ENCODE measurements at regions not wholly inside any gene's neighbourhood (a gene's known extent, or its start where the extent isn't known, plus 50 kb on each side); places are given as distances from the start of the nearest gene placed in this dataset.
A peak's percentile ranks its signal among the peaks of the same experiment; 100 is the strongest.

DNA sequence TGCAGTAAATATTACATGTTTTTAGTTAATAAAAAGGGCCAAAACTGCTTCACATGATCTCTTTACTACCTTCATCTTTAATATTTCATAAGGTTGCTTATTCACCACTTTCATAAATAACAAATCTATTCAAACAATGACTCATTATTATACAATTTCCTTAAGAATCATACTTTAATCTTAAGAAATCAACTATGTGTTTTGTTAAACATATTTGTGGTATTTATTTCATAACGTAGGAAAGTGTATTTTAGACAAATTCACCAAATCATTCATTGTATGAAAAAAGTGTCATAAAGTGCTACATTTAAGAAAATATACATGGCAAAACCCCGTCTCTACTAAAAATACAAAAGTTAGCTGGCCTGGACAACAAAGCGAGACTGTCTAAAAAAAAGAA is 150.5 kb upstream of the RXFP1 start:
- ChIA-PET CTCF (no interaction called here), POLR2A (no interaction called here), SMC1A (ENCODE audit: uncharacterized antibody, unreplicated experiment) (no interaction called here), RAD21 (ENCODE audit: unreplicated experiment) (no interaction called here)
- Histone ChIP-seq H3K4me1 (ENCODE audit: control insufficient read depth, insufficient read depth, low read length) (no peaks in the 10 kb centered on the region), H3K27me3 (replicated peaks in 1 of 2; ENCODE audit: control insufficient read depth in 2 of 2, insufficient read depth in 2 of 2, low read length in 1 of 2) (no peaks in the 10 kb centered on the region), H3K79me2 (ENCODE audit: control insufficient read depth, insufficient read depth, low read length) (no peaks in the 10 kb centered on the region), H4K20me1 (ENCODE audit: control insufficient read depth, insufficient read depth) (no peaks in the 10 kb centered on the region), H3K27ac (ENCODE audit: control insufficient read depth, insufficient read depth) (no peak overlapping the region), H2AFZ (ENCODE audit: control insufficient read depth, low read depth, low read length) (no peak overlapping the region), H3K4me3 (no peak overlapping the region), H3K36me3 (ENCODE audit: control insufficient read depth in 2 of 2, insufficient read depth in 2 of 2, low read length in 1 of 2) (no peaks in the 10 kb centered on the region), H3K9me3 (replicated peaks; ENCODE audit: control insufficient read depth, insufficient read depth, low read length) (no peaks in the 10 kb centered on the region), H3K9ac (ENCODE audit: control insufficient read depth, insufficient read depth, low read length) (no peak overlapping the region), H3K4me2 (ENCODE audit: control insufficient read depth, insufficient read depth) (no peak overlapping the region)
- in situ Hi-C loops (cut with MboI) (no loop called here), intact Hi-C loops (cut with micrococcal nuclease; ENCODE audit: unreplicated experiment) (no loop called here)
- DNase-seq (ENCODE audit: low read depth, low spot score), result no peak
- TF ChIP-seq ZZZ3 (IDR thresholded peaks at IDR 0.05; ENCODE audit: control insufficient read depth, insufficient read length, low read depth), result no peak
- TF ChIP-seq, protein P1, sequence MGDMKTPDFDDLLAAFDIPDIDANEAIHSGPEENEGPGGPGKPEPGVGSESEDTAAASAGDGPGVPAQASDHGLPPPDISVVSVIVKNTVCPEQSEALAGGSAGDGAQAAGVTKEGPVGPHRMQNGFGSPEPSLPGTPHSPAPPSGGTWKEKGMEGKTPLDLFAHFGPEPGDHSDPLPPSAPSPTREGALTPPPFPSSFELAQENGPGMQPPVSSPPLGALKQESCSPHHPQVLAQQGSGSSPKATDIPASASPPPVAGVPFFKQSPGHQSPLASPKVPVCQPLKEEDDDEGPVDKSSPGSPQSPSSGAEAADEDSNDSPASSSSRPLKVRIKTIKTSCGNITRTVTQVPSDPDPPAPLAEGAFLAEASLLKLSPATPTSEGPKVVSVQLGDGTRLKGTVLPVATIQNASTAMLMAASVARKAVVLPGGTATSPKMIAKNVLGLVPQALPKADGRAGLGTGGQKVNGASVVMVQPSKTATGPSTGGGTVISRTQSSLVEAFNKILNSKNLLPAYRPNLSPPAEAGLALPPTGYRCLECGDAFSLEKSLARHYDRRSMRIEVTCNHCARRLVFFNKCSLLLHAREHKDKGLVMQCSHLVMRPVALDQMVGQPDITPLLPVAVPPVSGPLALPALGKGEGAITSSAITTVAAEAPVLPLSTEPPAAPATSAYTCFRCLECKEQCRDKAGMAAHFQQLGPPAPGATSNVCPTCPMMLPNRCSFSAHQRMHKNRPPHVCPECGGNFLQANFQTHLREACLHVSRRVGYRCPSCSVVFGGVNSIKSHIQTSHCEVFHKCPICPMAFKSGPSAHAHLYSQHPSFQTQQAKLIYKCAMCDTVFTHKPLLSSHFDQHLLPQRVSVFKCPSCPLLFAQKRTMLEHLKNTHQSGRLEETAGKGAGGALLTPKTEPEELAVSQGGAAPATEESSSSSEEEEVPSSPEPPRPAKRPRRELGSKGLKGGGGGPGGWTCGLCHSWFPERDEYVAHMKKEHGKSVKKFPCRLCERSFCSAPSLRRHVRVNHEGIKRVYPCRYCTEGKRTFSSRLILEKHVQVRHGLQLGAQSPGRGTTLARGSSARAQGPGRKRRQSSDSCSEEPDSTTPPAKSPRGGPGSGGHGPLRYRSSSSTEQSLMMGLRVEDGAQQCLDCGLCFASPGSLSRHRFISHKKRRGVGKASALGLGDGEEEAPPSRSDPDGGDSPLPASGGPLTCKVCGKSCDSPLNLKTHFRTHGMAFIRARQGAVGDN (IDR thresholded peaks at IDR 0.05), result no peak
- no peak for TF ChIP-seq NFXL1 (IDR thresholded peaks at IDR 0.05; ENCODE audit: borderline replicate concordance)
- TF ChIP-seq, protein P2, sequence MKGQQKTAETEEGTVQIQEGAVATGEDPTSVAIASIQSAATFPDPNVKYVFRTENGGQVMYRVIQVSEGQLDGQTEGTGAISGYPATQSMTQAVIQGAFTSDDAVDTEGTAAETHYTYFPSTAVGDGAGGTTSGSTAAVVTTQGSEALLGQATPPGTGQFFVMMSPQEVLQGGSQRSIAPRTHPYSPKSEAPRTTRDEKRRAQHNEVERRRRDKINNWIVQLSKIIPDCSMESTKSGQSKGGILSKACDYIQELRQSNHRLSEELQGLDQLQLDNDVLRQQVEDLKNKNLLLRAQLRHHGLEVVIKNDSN (IDR thresholded peaks at IDR 0.05; ENCODE audit: borderline replicate concordance, extremely low read length, insufficient read depth, low read depth, low read length), result no peak
- TF ChIP-seq, protein P3, sequence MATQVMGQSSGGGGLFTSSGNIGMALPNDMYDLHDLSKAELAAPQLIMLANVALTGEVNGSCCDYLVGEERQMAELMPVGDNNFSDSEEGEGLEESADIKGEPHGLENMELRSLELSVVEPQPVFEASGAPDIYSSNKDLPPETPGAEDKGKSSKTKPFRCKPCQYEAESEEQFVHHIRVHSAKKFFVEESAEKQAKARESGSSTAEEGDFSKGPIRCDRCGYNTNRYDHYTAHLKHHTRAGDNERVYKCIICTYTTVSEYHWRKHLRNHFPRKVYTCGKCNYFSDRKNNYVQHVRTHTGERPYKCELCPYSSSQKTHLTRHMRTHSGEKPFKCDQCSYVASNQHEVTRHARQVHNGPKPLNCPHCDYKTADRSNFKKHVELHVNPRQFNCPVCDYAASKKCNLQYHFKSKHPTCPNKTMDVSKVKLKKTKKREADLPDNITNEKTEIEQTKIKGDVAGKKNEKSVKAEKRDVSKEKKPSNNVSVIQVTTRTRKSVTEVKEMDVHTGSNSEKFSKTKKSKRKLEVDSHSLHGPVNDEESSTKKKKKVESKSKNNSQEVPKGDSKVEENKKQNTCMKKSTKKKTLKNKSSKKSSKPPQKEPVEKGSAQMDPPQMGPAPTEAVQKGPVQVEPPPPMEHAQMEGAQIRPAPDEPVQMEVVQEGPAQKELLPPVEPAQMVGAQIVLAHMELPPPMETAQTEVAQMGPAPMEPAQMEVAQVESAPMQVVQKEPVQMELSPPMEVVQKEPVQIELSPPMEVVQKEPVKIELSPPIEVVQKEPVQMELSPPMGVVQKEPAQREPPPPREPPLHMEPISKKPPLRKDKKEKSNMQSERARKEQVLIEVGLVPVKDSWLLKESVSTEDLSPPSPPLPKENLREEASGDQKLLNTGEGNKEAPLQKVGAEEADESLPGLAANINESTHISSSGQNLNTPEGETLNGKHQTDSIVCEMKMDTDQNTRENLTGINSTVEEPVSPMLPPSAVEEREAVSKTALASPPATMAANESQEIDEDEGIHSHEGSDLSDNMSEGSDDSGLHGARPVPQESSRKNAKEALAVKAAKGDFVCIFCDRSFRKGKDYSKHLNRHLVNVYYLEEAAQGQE (IDR thresholded peaks at IDR 0.05; ENCODE audit: low read depth, low read length), result no peak
- 48% methylated on average over 3 of the region's 3 CpGs for WGBS (ENCODE audit: insufficient coverage, insufficient replicate concordance, low lambda C conversion rate, missing lambda C conversion rate)
- no peak for ATAC-seq
- BruUV-seq (replicated peaks), result no TSS peak
- FAIRE-seq, result peak; percentile 18

All from GM12878 (cell line).